B cell (primary cell): ENCODE measurements at regions not wholly inside any gene's neighbourhood (a gene's known extent, or its start where the extent isn't known, plus 50 kb on each side); places are given as distances from the start of the nearest gene placed in this dataset.

Source experiments
- ATAC-seq: fragments of 200-7000 bp; cut with Tn5 transposase; one replicate; pipeline ENCODE4 v1.10.0; 2021; ENCODE audit warnings: low read depth, mild to moderate bottlenecking, moderate number of reproducible peaks, moderate library complexity
- CTCF ChIA-PET: fragments of 350-600 bp; sonication (Branson Sonifier 250); formaldehyde crosslinking; loops from one replicate; lab custom pipeline; 2021; ENCODE audit warnings: antibody characterized with exemption, inconsistent platforms; lab: Charles Lee
- POLR2A ChIA-PET: fragments of 350-600 bp; sonication (Branson Sonifier 250); formaldehyde crosslinking; loops from one replicate; lab custom pipeline; 2021; ENCODE audit warnings: antibody characterized with exemption; lab: Charles Lee
- DNase-seq: peaks from one replicate; pipeline ENCODE4 v3.0.0; 2013
- H2AFZ ChIP-seq: 2 replicates; pipeline ENCODE4 v1.6.1; 2012; ENCODE audit warnings: mild to moderate bottlenecking, low read depth, low read length; ENCODE audit not compliant: insufficient read depth, poor library complexity, severe bottlenecking
- H3K27ac ChIP-seq, 2 donors: 1 replicate in 1 of 2; 2 replicates in 1 of 2; pipeline ENCODE4 v1.5.1; 2012 to 2013; ENCODE audit warnings: low read length in 2 of 2, mild to moderate bottlenecking in 2 of 2, moderate library complexity in 1 of 2
- H3K27me3 ChIP-seq, 4 experiments: fragments of 200-600 bp in 1 of 4; sonication (generic) in 1 of 4; replicated peaks in 1 of 4; 1 replicate in 2 of 4; 2 replicates in 2 of 4; pipeline versions ENCODE4 v1.6.1 to v1.7.0; 2013 to 2016; ENCODE audit warnings: low read length in 3 of 4, mild to moderate bottlenecking in 2 of 4, mixed read lengths in 1 of 4, moderate library complexity in 1 of 4; ENCODE audit not compliant: insufficient read depth in 4 of 4, control insufficient read depth in 3 of 4; ENCODE audit errors: control extremely low read depth in 1 of 4
- H3K36me3 ChIP-seq, 2 experiments: replicated peaks in 1 of 2; 1 replicate in 1 of 2; 2 replicates in 1 of 2; pipeline versions ENCODE4 v1.6.1 to v1.7.1; 2013; ENCODE audit warnings: low read length in 1 of 2; ENCODE audit not compliant: insufficient read depth in 2 of 2, control insufficient read depth in 1 of 2; ENCODE audit errors: control extremely low read depth in 1 of 2, extremely low read depth in 1 of 2
- H3K4me1 ChIP-seq, 2 donors: fragments of 200-600 bp in 1 of 2; sonication (generic) in 1 of 2; 1 replicate in 1 of 2; 2 replicates in 1 of 2; pipeline versions ENCODE4 v1.5.1 to v1.6.1; 2013 to 2017; ENCODE audit warnings: low read length in 2 of 2; ENCODE audit not compliant: control insufficient read depth in 2 of 2, insufficient read depth in 2 of 2
- H3K4me2 ChIP-seq: replicated peaks from 2 replicates; pipeline ENCODE3; 2012; ENCODE audit warnings: mild to moderate bottlenecking, low read depth, low read length; ENCODE audit not compliant: poor library complexity, severe bottlenecking
- H3K4me3 ChIP-seq, 5 experiments: fragments of 200-600 bp in 1 of 5; sonication (generic) in 1 of 5; 1 replicate in 3 of 5; 2 replicates in 2 of 5; pipeline versions ENCODE4 v1.5.1 to v1.7.0; 2011 to 2016; ENCODE audit warnings: low read length in 4 of 5, mild to moderate bottlenecking in 4 of 5, low read depth in 2 of 5, control low read depth in 1 of 5, moderate library complexity in 1 of 5; ENCODE audit not compliant: insufficient read depth in 1 of 5; ENCODE audit errors: control extremely low read depth in 1 of 5, extremely low read depth in 1 of 5
- H3K79me2 ChIP-seq: fragments of 200-600 bp; sonication (generic); one replicate; pipeline ENCODE4 v1.6.0; 2016; ENCODE audit warnings: low read length; ENCODE audit not compliant: control insufficient read depth, insufficient read depth
- H3K9ac ChIP-seq: fragments of 200-600 bp; sonication (generic); 2 replicates; pipeline ENCODE4 v1.6.1; 2017; ENCODE audit warnings: mild to moderate bottlenecking, low read length, moderate library complexity
- H3K9me3 ChIP-seq, 3 donors: one replicate each; pipeline versions ENCODE4 v1.6.1 to v1.7.1; 2013; ENCODE audit warnings: low read length in 2 of 3; ENCODE audit not compliant: control insufficient read depth in 2 of 3, insufficient read depth in 1 of 3; ENCODE audit errors: control extremely low read depth in 1 of 3
- H4K20me1 ChIP-seq: 2 replicates; pipeline ENCODE4 v1.6.0; 2012; ENCODE audit warnings: mild to moderate bottlenecking, low read length; ENCODE audit not compliant: insufficient read depth, control insufficient read depth, poor library complexity, severe bottlenecking
- H3K27ac Mint-ChIP-seq: one replicate; pipeline ENCODE4 v1.8.0; 2021; ENCODE audit warnings: mixed read lengths
- H3K27me3 Mint-ChIP-seq: one replicate; pipeline ENCODE4 v1.8.0; 2021; ENCODE audit warnings: mixed read lengths
- H3K4me1 Mint-ChIP-seq: one replicate; pipeline ENCODE4 v1.8.0; 2021; ENCODE audit warnings: mixed read lengths
- H3K4me3 Mint-ChIP-seq: one replicate; pipeline ENCODE4 v1.8.0; 2021; ENCODE audit warnings: mixed read lengths
- H3K9me3 Mint-ChIP-seq: one replicate; pipeline ENCODE4 v1.8.0; 2022; ENCODE audit warnings: mixed read lengths; ENCODE audit not compliant: insufficient read depth
- CTCF ChIP-seq: fragments of 200-600 bp; IDR thresholded peaks from one replicate; pipeline ENCODE4 v1.8.0; 2022; ENCODE audit warnings: antibody characterized with exemption, mild to moderate bottlenecking
- EZH2 ChIP-seq: IDR thresholded peaks from 2 replicates; pipeline ENCODE4 v1.6.1; 2012; ENCODE audit warnings: borderline replicate concordance, low read depth, mild to moderate bottlenecking, moderate library complexity, low read length; ENCODE audit not compliant: insufficient read depth, poor library complexity, severe bottlenecking
- WGBS: methylation state at CpG from one replicate; pipeline ENCODE4 v1.1.5; 2013; ENCODE audit warnings: missing lambda C conversion rate; ENCODE audit not compliant: insufficient coverage; 5-methylcytosine and 5-hydroxymethylcytosine counted together
- intact Hi-C: fragments of 100-400 bp; cut with micrococcal nuclease; formaldehyde crosslinking; loops from one replicate; pipeline ENCODE4 v1.10.0; 2022

GRCh38 chr14:37848985-37849621 lies 253.7 kb downstream of the TTC6 start:
- H3K4me3 ChIP-seq, result no peak overlapping the region
- H3K9ac ChIP-seq, result no peak overlapping the region
- Mint-ChIP-seq H3K27me3 (no peaks in the 10 kb centered on the region), H3K4me1 (no peaks in the 10 kb centered on the region), H3K27ac (no peak overlapping the region), H3K4me3 (no peak overlapping the region), H3K9me3 (no peaks in the 10 kb centered on the region)
- intact Hi-C loops, result no loop called here
- WGBS, result no CpG with 5 or more reads among the region's 2 CpGs
- no peaks in the 10 kb centered on the region for H4K20me1 ChIP-seq
- ChIA-PET CTCF (no interaction called here), POLR2A (no interaction called here)
- no peaks in the 10 kb centered on the region for H3K36me3 ChIP-seq
- DNase-seq (no peak), ATAC-seq (no peak)
- H3K9me3 ChIP-seq, result peaks cover 0 to under 1% (median 0%) of the 10 kb centered on the region in 3 donors
- no peaks in the 10 kb centered on the region for H3K4me1 ChIP-seq
- no peak overlapping the region for H2AFZ ChIP-seq
- TF ChIP-seq CTCF, result no peak
- no peak for TF ChIP-seq EZH2
- H3K4me2 ChIP-seq, result no peak overlapping the region
- no peaks in the 10 kb centered on the region for H3K79me2 ChIP-seq
- H3K27ac ChIP-seq, result no peak overlapping the region
- H3K27me3 ChIP-seq, result no peaks in the 10 kb centered on the region

DNA sequence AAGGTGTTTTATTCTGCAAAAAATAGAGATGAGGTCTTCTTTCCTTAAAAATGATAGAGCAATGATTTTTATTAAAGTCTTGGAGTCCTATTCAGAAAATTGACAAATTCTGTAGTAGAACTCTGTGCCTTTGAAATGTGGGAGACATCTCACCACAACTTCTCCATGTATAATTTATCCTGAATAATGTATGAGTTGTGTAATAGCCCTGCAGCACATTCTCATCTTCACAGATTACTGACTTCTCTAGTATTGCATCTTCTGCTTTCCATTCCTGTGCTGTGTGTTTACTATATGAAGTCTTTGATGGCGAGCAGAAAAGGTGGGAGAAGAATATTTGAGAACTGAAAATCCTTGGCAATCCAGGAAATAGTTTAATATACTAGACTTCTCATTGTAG lies 255.6 kb downstream of the TTC6 start:
- CTCF ChIA-PET, result no interaction called here
- TF ChIP-seq CTCF, result no peak
- TF ChIP-seq EZH2, result no peak
- Histone ChIP-seq H3K4me1 (no peaks in the 10 kb centered on the region), H4K20me1 (no peaks in the 10 kb centered on the region), H3K27ac (no peak overlapping the region), H3K4me3 (no peak overlapping the region), H3K36me3 (no peaks in the 10 kb centered on the region), H3K9me3 (no peaks in the 10 kb centered on the region), H2AFZ (no peak overlapping the region), H3K79me2 (no peaks in the 10 kb centered on the region), H3K27me3 (no peaks in the 10 kb centered on the region), H3K4me2 (no peak overlapping the region), H3K9ac (no peak overlapping the region)
- H3K27me3 Mint-ChIP-seq, result no peaks in the 10 kb centered on the region
- no peak overlapping the region for H3K27ac Mint-ChIP-seq
- ATAC-seq (no peak), DNase-seq (no peak)
- 60% methylated on average over 1 of the region's 1 CpG for WGBS
- no peak overlapping the region for H3K4me3 Mint-ChIP-seq
- no peaks in the 10 kb centered on the region for H3K4me1 Mint-ChIP-seq
- intact Hi-C loops, result no loop called here
- POLR2A ChIA-PET, result no interaction called here
- no peaks in the 10 kb centered on the region for H3K9me3 Mint-ChIP-seq
